Stimulated activated naive CD4-positive, alpha-beta T cell treated with Interleukin-2 at 50 U/mL for 16 hours (primary cell): ENCODE measurements at regions not wholly inside any gene's neighbourhood (a gene's known extent, or its start where the extent isn't known, plus 50 kb on each side); places are given as distances from the start of the nearest gene placed in this dataset.

Source experiments
- DNase-seq: peaks from one replicate; lab custom pipeline; 2025; lab: John Stamatoyannopoulos, UW

DNA sequence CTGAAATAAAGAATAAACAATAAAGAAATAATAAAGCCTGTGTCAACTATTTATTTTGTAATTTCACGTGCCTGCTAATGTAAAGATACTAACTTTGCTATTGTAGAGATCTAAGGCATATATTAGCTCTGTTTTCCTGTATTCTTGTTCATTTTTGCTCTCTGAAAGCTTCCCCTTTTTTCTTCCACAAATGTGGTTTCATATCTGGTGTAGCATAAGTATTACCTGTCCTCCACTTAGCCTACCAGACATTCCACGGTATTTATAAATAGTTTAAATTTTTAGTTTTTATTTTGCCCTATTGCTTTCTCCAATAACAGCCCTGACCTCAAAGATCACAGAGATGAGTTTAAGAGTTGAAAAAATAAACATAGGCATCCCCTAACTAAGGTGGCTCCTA is 92.6 kb upstream of the ATP2B1 start:
- DNase-seq, result no peak

DNA sequence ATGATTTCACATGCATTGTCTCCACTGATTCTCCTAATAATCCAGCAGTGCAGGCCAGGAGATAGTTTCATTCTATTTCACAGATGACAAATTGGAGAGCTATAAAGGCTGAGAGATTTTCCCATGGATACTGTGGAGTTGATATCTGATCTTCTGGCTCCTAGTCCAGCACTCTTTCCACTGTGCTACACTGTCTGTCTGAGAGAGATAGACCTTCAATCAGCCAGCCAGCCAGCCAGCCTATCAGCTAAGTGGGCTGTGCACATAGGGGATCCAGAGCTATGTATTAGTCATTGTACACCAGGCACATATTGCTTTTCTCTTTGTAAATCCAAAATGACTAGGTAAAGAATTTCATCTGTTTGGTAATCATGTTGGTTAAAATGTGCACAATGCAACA is 91.8 kb upstream of the ATP2B1 start:
- DNase-seq, result no peak

DNA sequence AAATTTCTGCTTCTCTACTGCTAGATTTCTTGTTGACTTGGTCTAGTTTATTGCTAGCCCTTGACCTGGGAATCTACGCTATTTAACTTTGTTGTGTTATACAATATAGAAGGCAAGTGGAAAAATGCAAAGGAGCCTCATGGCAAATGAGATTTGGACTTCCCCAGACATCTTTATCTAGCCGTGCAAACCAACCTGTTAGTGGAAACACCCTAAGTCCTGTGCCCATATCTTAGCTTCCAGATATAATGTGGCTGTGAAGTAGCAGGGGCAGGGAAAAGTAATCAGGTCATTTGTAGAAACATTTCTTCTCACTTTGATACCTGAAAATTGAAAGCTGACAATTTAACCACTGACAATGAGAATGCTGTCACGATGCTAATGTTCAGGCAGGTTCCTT is 90.7 kb upstream of the ATP2B1 start:
- no peak for DNase-seq

DNA sequence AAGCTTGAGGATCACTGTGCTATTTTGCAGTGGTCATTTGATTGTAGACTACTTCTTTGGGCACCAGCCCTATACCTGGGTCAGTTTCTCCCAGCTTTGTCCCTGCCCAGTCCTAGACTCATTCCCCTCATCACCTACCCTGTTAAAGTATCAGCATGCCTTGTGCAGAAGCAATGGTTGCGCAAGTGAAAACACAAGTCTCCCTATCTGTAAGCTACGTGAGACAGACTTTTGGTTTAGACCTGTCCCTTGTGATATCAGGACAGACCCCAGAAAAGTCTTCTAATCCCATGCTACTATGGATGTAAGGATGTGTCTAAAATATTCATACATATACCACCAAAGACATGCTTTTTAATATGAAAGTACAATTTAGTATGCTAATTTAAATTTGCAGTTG is 88.8 kb upstream of the ATP2B1 start:
- DNase-seq, result no peak

DNA sequence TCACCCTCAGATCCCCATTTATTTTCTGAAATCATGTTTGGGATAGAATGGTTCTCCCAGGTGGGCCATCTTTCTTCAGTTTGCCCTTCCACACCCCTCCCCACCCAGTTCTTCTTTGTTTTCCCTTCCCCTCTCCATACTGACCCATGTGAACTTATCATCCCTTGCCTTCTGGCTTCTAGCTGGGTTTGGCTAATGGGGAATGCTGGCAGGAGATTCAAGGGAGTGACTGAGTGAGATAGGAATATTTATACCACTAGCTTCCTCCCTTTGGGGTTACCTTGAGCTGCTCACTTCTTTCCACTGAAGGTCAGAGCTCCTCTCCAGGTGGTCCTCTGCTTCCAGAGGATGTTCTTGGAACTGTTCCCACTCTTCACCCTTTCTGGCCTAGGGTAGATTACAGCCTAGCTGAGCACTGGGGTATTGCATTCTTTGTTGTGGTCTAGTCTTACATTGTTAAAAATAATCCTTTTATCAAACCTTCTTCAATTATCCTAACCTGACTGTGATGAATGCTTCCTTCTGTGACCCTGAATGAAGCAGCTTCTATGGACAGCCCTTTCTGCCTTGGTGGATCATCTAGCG is 88.3 kb upstream of the ATP2B1 start:
- no peak for DNase-seq

DNA sequence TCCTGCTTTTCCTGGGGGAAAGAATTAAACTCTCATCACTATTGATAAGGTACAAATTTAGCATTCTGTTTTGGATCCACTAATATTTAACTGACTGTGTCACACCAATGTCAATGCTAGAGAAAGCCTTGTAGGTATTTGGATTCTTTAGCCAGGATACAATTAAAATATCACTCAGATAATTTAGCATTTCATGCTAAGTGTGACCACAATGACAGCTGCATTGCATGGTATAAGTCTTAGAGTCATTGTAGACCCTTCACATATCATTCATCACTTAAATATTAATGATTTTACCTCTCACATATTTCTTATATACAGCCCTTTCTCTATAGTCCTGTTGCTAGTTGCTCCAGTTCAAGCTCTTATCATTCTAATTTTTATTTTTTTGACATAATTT is 85.3 kb upstream of the ATP2B1 start:
- no peak for DNase-seq

DNA sequence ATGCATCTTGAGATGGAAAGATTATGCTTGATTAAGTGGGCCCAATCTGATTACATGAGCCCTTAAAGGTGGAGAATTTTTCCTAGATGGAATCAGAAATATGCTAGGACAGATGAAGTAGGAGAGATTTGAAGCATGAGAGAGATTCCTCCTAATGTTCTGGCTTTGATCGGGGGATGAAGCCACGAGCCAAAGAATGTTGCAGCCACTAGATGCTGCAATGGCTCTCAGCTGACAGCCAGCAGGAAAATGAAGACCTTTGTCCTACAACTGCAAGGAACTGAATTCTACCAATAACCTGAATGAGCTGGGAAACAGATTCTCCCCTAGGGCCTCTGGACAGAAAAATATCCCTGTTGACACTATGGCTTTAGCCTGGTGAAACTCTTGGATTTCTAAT is 82.6 kb upstream of the ATP2B1 start:
- DNase-seq, result no peak

DNA sequence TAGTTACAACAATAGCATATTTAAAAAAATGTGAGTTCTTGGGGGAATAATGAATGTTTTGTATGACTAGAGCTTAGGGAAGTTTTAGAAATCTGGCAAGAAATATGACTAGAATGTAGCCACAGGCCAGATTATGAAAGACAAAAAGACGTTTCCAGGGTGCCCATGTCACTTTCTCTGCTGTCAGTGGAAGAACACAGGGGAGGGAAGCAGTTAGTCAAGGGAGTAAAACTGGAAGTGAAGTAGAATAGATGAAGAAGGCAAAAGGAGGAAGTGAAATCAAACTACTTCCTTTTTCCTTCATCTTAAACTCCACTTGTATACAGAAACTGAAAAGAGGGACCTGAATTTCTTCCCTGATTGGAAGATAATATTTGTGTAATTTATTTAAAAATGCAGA is 81.2 kb upstream of the ATP2B1 start:
- DNase-seq, result no peak

DNA sequence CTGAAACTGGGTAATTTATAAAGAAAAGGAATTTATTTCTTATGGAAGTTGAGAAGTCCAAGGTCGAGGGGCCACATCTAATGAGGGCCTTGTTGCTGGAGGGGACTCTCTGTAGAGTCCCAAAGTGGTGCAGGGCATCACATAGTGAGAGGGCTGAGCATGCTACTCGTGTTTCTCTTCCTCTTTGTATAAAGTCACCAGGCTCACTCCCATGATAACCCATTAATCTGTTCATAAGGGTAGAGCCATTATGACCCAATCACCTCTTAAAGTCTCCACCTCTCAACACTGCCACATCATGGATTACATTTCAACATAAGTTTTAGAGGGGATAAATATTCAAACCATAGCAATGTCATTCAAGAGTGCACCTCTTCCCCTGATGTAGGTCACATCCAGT is 79.1 kb upstream of the ATP2B1 start:
- no peak for DNase-seq

DNA sequence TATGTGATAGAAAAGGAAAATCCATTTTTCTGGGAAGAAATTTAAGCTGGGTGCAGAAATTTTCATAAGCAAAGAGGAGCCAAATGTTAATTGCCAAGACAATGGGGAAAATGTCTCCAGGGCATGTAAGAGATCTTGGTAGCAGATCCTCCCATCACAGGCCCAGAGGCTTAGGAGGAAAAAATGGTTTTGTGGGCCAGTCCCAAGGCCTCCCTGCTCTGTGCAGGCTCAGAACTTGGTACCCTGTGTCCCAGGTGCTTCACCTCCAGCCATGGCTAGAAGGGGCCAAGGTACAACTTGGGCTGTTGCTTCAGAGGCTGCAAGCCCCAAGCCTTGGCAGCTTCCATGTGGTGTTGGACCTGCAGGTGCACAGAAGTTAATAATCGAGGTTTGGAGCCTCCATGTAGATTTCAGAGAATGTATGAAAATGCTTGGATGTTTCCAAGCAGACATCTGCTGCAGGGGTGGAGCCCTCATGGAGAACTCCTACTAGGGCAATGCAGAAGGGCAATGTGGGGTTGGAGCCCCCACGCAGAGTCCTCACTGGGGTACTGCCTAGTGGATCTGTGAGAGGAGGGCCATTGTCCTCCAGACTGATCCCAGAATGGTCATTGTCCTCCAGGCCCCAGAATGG is 77.7 kb upstream of the ATP2B1 start:
- DNase-seq, result no peak

DNA sequence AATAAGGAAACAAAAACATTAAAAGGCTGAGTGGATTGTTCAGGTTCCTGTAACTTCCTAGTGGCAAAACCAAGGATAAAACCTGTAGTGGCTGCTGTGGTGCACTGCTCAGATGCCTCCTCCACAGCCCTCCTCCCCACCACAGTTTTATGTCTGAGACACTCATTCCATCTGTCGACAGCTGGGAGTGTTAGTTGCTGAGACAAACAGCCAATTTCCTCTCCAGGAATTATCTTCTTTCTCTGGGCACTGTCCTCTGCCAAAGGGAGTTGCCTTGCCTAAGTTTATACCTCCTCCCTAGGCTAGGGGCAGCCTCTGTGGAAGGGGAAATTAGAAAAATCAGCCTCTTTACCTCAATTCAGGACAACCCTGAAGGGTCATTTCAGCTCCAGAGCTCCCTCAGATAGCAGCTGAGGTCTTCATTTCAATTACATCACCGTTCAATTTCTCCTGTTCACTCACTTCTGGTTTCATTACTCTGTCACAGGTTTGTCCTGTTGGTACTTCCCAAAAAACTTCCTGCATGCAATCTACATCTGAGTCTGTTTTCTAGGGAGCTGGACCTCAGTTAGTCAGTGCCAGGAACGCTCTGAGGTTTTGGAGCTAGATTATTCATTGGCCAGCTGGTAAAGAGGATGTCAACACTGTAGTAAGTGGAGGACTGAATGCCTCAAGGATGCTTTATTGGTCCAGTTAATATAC is 74.9 kb upstream of the ATP2B1 start:
- DNase-seq, result no peak

DNA sequence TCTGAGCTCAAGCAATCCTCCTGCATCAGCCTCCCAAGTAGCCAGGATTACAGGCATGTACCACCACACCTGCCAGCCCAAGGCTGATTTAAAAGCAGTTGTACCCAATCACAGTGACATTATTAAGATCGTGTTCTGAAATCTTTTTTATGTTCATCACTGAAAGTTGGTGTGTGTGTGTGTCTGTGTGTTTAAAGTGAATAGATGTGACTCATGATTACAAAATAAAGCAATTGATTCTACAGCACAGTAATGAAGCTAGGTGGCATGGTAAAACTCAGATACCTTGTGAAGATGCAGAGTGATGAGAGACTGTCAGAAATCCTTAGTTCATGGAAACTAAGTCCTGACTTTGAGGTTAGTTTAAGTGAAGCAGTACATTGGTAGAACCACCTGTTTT is 74.2 kb upstream of the ATP2B1 start:
- DNase-seq, result no peak

DNA sequence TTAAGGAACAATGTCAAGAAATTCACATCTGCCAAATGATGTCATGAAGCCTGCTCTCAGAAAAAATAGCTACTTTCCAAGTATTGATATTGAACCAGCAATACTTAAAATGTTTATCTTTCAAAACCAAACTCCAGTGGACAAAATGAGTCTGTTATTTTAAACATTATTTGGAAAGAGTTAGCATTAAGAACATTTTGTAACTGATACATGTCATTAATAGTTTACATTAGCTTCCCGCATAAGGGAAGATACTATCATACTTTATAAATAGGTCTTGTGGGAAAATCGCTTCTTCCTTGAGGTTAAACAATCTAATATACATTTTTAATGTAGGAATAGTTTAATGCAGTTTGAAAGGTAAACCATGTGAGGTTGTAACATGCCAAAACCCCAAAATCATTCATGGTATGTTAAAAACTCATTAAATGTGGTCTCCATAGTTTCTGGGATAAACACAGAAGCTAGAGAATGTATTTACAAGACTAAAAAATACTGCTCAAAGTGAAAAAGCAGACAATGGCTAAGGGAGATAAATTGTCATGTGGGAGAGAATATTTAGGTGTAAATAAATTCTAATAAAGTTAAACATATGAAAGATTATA is 73.4 kb upstream of the ATP2B1 start:
- DNase-seq, result no peak

DNA sequence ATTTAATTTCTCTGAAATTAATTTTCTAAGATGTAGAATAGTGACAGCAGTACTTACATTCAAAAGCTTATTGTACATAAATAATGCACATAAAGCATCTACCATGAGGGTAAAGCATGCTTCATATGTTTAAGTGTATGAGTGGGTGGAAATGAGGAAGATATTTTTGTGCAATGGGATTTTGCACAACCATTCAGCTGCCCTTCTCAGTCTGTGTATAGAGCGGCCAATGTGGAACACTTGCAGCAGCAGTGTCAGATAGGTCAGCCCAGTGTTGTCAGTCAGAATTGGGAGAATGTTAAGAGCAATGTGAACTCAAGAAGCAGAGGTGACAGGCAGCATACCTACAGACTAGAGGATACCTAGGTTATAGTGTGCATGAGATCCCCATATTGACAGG is 72.5 kb upstream of the ATP2B1 start:
- no peak for DNase-seq

DNA sequence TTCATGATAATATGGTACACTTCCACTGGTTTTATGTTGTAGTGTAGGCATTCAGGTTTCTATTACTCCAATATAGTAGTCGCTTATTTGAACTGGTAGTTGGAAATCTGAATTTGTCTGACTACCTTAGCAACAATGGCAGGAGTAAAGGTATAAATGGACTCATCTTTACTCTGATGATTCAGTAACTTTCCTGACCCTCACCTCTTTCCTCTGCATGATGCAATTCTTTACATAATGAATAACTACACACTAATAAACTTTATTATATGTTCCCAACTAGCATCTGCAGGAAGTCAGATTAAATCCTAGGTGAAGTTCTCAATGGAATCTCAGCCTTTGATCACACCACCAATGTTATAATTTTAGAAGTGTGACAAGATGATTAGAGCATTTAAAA is 70.5 kb upstream of the ATP2B1 start:
- DNase-seq, result no peak

DNA sequence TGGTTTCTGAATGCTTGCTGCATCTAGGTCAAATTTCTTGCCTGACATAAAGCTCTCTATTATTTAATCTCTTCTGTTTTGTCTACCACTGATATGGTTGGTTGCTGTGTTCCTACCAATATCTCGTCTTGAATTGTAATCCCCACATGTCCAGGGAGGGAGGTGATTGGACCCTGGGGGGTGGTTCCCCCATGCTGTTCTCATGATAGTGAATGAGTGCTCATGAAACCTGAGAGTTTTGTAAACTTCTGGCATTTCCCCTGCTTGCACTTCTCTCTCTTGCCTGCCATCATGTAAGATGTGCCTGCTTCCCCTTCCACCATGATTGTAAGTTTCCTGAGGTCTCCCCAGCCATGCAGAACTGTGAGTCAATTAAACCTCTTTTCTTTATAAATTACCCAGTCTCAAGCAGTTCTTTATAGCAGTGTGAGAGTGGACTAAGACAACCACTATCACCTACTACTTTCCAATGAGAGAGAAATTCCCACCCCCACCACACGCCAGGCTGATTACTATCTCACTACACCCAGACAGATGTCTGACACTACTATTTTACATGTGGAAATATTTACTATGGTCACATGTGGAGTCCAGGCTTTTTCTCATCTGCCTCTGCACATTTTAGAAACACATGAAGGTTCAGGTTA is 69.2 kb upstream of the ATP2B1 start:
- DNase-seq, result no peak

DNA sequence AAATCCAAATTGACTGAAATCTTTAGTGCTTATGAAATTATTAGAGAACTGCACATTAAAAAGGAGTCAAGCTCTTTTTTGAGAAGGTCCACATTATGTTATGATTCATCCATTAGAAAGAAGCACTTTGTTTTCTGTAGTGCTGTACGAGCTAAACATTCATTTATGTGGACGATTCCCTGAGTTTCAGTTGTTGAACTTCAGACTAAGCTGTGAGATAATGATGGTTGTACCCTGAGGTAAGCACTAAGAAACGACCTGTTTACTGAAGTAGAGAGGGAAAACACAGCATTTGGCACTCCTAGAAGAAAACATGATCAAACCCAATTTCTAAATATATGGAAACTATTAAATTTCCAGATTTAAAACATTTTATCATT is 67.3 kb upstream of the ATP2B1 start:
- no peak for DNase-seq

DNA sequence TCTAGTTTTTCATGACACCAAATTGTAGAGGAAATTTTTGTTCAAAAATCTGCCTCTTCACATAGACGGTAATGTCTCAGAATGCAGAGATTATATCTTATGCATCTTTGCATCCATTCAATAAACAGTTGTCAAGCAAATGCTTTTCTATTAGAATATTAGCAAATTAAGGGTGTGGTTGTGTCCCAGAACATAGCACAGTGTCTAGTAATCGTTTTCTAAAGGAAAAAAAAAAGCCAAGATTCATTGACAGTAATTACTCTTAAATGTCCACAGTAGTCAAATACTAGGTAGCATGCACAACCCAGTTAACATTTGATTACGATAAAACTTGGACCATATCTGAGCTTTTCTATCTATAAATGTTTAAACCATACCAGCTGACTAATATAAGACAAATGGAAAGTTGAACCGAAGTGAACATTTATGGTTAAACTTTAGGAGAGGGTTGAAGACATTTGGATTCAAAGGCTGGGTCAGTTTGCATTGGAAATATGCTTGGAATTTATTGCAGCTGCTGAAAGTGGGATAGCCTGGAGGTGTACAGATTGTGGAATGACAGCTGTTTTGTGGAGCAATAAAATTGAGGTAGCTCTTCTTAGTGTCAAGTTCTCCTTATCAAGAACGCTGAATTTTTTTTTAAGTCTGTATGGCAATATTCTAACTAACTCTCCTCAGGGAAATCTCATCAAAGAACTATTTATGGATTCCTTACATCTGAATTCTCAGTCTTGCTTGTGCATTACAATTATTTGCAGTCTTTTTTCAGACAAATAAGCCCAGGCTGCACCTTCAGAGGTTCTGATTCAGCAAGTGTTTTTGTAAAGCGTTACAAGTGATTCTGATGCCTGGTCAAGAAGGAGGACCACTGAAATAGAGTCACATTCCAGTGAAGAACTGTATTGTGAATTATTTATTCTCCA is 66.7 kb upstream of the ATP2B1 start:
- DNase-seq, result no peak

DNA sequence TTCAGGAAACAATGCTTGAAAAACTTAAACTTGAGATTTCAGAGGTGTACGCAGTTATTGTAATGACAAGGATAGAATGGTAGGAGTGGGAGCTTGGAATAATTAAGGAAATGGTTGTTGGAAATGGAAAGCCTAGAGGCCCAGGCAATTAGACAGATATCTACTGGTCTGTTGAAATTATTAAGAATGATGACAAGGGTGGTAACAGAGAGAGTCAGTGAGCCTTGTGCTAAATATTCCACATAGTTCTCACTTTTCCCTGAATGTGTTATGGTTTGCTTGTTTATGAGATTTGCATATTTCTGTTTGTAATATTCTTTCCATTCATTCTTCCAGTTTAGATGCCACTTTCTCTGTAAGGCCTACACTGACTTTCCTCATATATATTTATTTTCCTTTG is 66.0 kb upstream of the ATP2B1 start:
- DNase-seq, result no peak

DNA sequence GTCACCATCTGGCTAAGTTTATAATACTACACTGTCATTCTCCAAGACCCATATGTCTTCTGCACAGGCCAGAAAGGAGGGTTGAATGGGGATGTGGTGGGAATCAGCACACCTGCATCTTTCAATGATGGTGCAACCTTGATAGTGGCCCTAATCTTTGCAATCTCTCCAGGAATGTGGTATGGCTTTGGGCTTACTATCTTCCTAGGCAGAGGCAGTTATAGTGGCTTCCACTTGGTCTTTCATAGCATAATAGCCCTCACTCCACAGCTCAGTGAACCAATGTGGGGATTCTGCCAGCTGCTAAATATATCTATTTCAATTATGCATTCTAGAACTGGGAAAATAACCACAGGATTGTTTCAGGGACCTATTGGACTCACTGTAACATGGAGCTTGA is 61.8 kb upstream of the ATP2B1 start:
- DNase-seq, result no peak

DNA sequence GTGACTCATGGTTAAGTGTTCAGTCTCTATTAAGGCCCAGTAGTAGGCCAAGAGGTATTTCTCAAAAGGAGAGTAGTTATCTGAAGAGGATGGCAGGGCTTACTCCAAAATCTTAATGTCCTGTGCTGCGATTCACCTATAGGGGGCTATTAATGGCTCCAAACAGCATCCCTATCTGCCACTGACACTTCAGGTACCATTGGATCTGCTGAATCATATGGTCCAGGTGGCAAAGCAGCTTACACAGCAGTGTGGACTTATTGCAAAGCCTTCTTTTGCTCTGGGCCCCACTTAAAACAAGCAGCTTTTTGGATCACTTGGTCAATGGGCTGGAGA is 60.8 kb upstream of the ATP2B1 start:
- DNase-seq, result no peak
